ENCODE measurements at regions not wholly inside any gene's neighbourhood (a gene's known extent, or its start where the extent isn't known, plus 50 kb on each side); places are given as distances from the start of the nearest gene placed in this dataset.

- no peaks in the 10 kb centered on the region for H3K9me3 ChIP-seq
- 74 to 86% methylated on average over 2 of the region's 2 CpGs for WGBS, 2 donors
- no peak for TF ChIP-seq CTCF (IDR thresholded peaks at IDR 0.05)
- DNase-seq: no peak
- no peaks in the 10 kb centered on the region for H3K27me3 ChIP-seq
- no peaks in the 10 kb centered on the region for H3K4me1 ChIP-seq
- no peaks in the 10 kb centered on the region for H3K36me3 ChIP-seq
- no peak overlapping the region for H3K4me3 ChIP-seq
- intact Hi-C loops (cut with DNase I): loop anchor here in 1 of 10 donors (10.0 kb wide), 1 partner anchor 1094 kb away; no protein-coding TSS in a partner anchor
- no peak overlapping the region for H3K27ac ChIP-seq
- no peak for ATAC-seq
Observed at GRCh38 chr3:102348904-102349303, 85.9 kb upstream of the ZPLD1 start.

GRCh38 chr3:102353148-102353547, 81.7 kb upstream of the ZPLD1 start:
- H3K36me3 ChIP-seq: no peaks in the 10 kb centered on the region
- H3K4me1 ChIP-seq: no peaks in the 10 kb centered on the region
- H3K27me3 ChIP-seq: no peaks in the 10 kb centered on the region
- H3K4me3 ChIP-seq: no peak overlapping the region
- H3K27ac ChIP-seq: no peak overlapping the region
- ATAC-seq (peak in 2 of 8 donors; percentile 24 to 33), DNase-seq (peak in 1 of 2 donors; percentile 5)
- intact Hi-C loops (cut with DNase I): no loop called here
- TF ChIP-seq CTCF (IDR thresholded peaks at IDR 0.05): no peak
- WGBS, 2 donors: 40 to 52% methylated on average over 4 of the region's 4 CpGs
- no peaks in the 10 kb centered on the region for H3K9me3 ChIP-seq

- WGBS, 2 donors: 62 to 77% methylated on average over 1 of the region's 1 CpG
- ATAC-seq (no peak), DNase-seq (no peak)
- H3K4me1 ChIP-seq: no peaks in the 10 kb centered on the region
- intact Hi-C loops (cut with DNase I): no loop called here
- no peaks in the 10 kb centered on the region for H3K36me3 ChIP-seq
- no peaks in the 10 kb centered on the region for H3K9me3 ChIP-seq
- H3K27ac ChIP-seq: no peak overlapping the region
- no peak for TF ChIP-seq CTCF (IDR thresholded peaks at IDR 0.05)
- no peaks in the 10 kb centered on the region for H3K27me3 ChIP-seq
- H3K4me3 ChIP-seq: no peak overlapping the region
Observed at GRCh38 chr3:102353805-102354204, 81.0 kb upstream of the ZPLD1 start.

GRCh38 chr3:102354818-102355515, 79.8 kb upstream of the ZPLD1 start:
- no peak for TF ChIP-seq CTCF (IDR thresholded peaks at IDR 0.05)
- no peaks in the 10 kb centered on the region for H3K27me3 ChIP-seq

More at GRCh38 chr3:102354818-102355515, 79.8 kb upstream of the ZPLD1 start:
- no peaks in the 10 kb centered on the region for H3K36me3 ChIP-seq
- no peaks in the 10 kb centered on the region for H3K9me3 ChIP-seq
- DNase-seq (no peak), ATAC-seq (peak in 1 of 8 donors; percentile 20)
- no peak overlapping the region for H3K4me3 ChIP-seq
- intact Hi-C loops (cut with DNase I): no loop called here
- H3K27ac ChIP-seq: no peak overlapping the region
- H3K4me1 ChIP-seq: no peaks in the 10 kb centered on the region
